HG03378 (cell line): ENCODE measurements at regions not wholly inside any gene's neighbourhood (a gene's known extent, or its start where the extent isn't known, plus 50 kb on each side); places are given as distances from the start of the nearest gene placed in this dataset.
"Not testable (repeated sequence)": the region's sequence is repeated elsewhere in the genome, so short reads cannot be mapped to it uniquely, and the experiment has no call there.

Experiments
- ATAC-seq: cut with Tn5 transposase; IDR thresholded peaks from one replicate; pipeline ENCODE4 v1.9.1; 2021; ENCODE audit warnings: mild to moderate bottlenecking, moderate library complexity; ENCODE audit not compliant: unreplicated experiment

GRCh38 chr14:53368711-53369201 lies 215.6 kb upstream of the DDHD1 start:
- ATAC-seq = no peak

- no peak for ATAC-seq
These were observed 214.9 kb upstream of the DDHD1 start for GRCh38 chr14:53368066-53368465.

GRCh38 chr14:53367644-53368026 lies 214.5 kb upstream of the DDHD1 start:
- no peak for ATAC-seq

GRCh38 chr14:53365486-53366130 lies 212.5 kb upstream of the DDHD1 start:
- no peak for ATAC-seq

GRCh38 chr14:53362916-53363315 lies 209.8 kb upstream of the DDHD1 start:
- not testable (repeated sequence) for ATAC-seq

- ATAC-seq = no peak
These were observed 207.7 kb upstream of the DDHD1 start for GRCh38 chr14:53360829-53361228.

GRCh38 chr14:53358166-53358565 lies 205.0 kb upstream of the DDHD1 start:
- ATAC-seq = no peak

- ATAC-seq = no peak
These were observed 203.4 kb upstream of the DDHD1 start for GRCh38 chr14:53356361-53357150.

GRCh38 chr14:53355581-53356112 lies 202.5 kb upstream of the DDHD1 start:
- no peak for ATAC-seq

GRCh38 chr14:53354336-53354735 lies 201.2 kb upstream of the DDHD1 start:
- ATAC-seq = no peak

GRCh38 chr14:53350866-53351265 lies 197.7 kb upstream of the DDHD1 start:
- ATAC-seq = no peak

GRCh38 chr14:53350429-53350828 lies 197.3 kb upstream of the DDHD1 start:
- ATAC-seq = no peak

- ATAC-seq = no peak
These were observed 193.9 kb upstream of the DDHD1 start for GRCh38 chr14:53346988-53347387.

GRCh38 chr14:53341324-53341723 lies 188.2 kb upstream of the DDHD1 start:
- no peak for ATAC-seq

- ATAC-seq = no peak
These were observed 185.1 kb upstream of the DDHD1 start for GRCh38 chr14:53338192-53338591.

GRCh38 chr14:53336729-53337128 lies 183.6 kb upstream of the DDHD1 start:
- ATAC-seq = no peak

GRCh38 chr14:53333809-53334208 lies 180.7 kb upstream of the DDHD1 start:
- no peak for ATAC-seq

- ATAC-seq = no peak
These were observed 178.8 kb upstream of the DDHD1 start for GRCh38 chr14:53331921-53332320.

- no peak for ATAC-seq
These were observed 178.1 kb upstream of the DDHD1 start for GRCh38 chr14:53331247-53331646.

- no peak for ATAC-seq
These were observed 177.3 kb upstream of the DDHD1 start for GRCh38 chr14:53330441-53330840.

GRCh38 chr14:53328841-53329240 lies 175.7 kb upstream of the DDHD1 start:
- no peak for ATAC-seq

- no peak for ATAC-seq
These were observed 174.6 kb upstream of the DDHD1 start for GRCh38 chr14:53327716-53328115.
